Retinal pigment epithelial cell (primary cell): ENCODE measurements at regions not wholly inside any gene's neighbourhood (a gene's known extent, or its start where the extent isn't known, plus 50 kb on each side); places are given as distances from the start of the nearest gene placed in this dataset.

ENCODE experiments used
- DNase-seq: peaks from one replicate; pipeline ENCODE4 v3.0.0-alpha.2; 2010; ENCODE audit warnings: low read depth
- H3K4me3 ChIP-seq: 2 replicates; pipeline ENCODE4 v1.5.1; 2011; ENCODE audit warnings: mild to moderate bottlenecking, low read length, control low read depth, moderate library complexity
- CTCF ChIP-seq: conservative IDR thresholded peaks from 2 replicates; pipeline ENCODE4 v1.5.1; 2011; ENCODE audit warnings: low read depth, low read length, control low read depth, inconsistent platforms

DNA sequence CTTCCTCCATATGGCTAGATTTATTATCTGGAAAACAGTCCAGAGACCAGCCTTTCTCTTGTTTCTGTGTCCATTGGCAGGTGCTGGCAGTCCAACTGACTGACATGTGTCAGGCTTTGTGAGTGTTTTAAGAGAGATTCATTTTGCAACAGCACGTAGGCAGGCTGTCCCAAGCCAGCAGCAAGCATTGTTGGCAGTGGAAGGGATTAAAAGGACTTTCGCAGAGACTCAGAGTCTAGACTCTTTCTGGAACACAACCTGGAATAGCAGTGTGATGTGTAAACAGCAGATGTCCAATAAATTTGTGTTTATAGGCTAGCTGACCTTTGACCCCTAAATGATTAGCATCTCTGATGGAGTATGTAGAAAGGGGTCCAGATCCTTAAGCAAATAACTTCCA lies 222.2 kb upstream of the SERP2 start:
- TF ChIP-seq CTCF, result no peak
- no peak for DNase-seq
- H3K4me3 ChIP-seq, result no peak overlapping the region

DNA sequence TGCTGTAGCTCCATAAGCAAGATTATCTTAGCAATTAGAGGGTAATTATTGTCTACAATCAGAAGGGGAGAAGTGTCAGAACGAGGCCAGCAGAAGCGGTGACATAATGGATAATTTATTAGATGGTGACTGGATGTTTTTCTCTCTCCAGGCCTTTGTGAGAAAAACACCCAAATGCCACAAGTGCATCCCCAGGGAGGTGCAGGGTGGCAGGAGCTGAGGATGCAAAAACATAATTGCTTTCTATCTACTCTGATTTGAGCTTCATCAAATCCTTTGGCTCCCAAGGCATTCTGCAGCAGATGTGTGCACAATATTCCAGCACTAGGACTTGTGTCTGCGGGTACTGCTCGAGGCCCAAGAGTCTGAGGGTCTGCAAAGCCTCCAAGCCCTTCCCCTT lies 220.1 kb upstream of the SERP2 start:
- no peak for TF ChIP-seq CTCF
- DNase-seq, result no peak
- H3K4me3 ChIP-seq, result no peak overlapping the region

DNA sequence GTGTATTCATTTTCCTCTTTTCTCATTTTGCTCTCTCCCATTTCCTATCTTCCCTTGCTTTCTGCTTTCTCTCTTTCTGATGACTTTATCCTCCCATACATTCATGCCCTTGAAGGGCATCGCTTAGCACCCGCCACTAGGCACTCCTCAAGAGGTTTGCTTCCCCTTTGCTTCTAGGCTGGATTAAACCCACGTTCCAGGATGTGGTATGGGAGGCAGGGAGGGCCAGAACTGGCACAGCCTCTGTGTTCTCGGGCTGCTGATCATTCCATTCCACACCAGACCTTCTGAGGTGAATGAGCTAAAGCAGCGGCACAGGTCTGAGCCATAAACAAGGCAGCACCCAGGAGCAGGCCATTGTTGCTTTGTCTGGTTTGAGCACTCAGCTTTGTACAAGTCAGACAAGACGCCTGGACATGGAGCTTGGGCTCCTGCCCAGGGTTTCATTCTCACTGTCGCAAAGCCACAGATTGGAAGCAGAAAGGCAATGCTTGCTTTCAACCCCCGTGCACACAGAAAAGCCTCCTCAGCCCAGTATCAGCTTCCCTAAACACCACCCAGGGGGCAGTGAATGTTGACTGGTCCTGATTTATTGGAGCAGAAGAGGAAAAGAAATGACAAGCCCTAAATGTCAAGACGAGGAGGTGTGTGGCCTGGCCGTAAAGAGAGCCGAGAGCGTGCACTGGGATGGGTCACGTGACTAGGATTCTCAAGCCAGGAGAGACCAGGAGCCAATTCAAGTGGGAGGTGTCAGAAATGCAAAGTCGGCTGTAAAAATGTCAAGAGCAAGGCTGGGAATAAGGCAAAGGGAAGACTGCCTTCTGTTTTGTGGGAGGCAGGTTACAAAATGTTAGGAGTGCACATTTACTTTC lies 218.0 kb upstream of the SERP2 start:
- no peak for TF ChIP-seq CTCF
- H3K4me3 ChIP-seq, result peak overlapping the region; percentile 28
- no peak for DNase-seq

DNA sequence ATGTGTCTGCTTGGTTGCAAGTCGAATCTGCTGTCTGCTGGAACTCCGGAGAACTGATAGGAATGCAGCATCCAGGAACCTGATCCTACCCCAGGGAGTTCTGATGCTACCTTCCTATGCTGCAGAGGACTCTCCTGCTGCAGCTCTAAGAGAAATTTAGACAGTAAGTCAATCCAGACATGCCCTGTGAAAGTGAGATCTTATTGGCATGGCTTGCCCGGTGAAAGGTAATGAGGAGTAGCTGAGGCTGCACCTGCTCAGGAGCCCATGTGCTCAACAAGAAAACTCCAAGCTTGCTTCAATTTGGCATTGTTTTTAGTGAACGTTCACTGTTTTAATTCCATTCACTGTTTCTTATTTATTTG lies 217.3 kb upstream of the SERP2 start:
- no peak overlapping the region for H3K4me3 ChIP-seq
- DNase-seq, result no peak
- TF ChIP-seq CTCF, result no peak

- no peak for TF ChIP-seq CTCF
- no peak overlapping the region for H3K4me3 ChIP-seq
- DNase-seq, result no peak
These were observed 216.0 kb upstream of the SERP2 start for GRCh38 chr13:44157606-44158005.

- no peak for TF ChIP-seq CTCF
- DNase-seq, result no peak
- H3K4me3 ChIP-seq, result no peak overlapping the region
These were observed 215.5 kb upstream of the SERP2 start for GRCh38 chr13:44158098-44158521.
